Activated CD4-positive, alpha-beta T cell treated with anti-CD3 and anti-CD28 coated beads, Interleukin-2, Interleukin-4, amounts not matched to agents 100 ng/mL and 50 ng/mL, durations not matched to agents 16 hours and 8 hours (primary cell): ENCODE measurements at regions not wholly inside any gene's neighbourhood (a gene's known extent, or its start where the extent isn't known, plus 50 kb on each side); places are given as distances from the start of the nearest gene placed in this dataset.
"Not testable (repeated sequence)": the region's sequence is repeated elsewhere in the genome, so short reads cannot be mapped to it uniquely, and the experiment has no call there.

Experiments used
- DNase-seq: peaks from one replicate; pipeline ENCODE4 v3.0.0-alpha.2; 2020; ENCODE audit warnings: low spot score

DNA sequence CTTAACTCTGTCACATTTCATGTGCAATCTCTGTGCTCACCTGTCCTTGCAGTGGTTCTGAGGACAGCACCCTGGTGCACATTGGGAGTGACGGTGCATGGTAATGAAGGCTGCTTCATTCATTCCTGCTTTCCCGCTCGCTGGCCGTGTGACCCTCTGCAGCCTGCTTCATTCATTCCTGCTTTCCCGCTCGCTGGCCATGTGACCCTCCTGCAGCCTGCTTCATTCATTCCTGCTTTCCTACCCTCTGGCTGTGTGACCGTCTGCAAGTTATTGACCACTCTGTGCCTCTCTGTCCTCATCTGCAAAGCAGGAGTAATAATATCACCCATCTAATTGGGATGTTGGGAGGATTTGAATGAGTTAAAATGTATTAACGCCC, 189.1 kb upstream of the TMEM132C start:
- no peak for DNase-seq

DNA sequence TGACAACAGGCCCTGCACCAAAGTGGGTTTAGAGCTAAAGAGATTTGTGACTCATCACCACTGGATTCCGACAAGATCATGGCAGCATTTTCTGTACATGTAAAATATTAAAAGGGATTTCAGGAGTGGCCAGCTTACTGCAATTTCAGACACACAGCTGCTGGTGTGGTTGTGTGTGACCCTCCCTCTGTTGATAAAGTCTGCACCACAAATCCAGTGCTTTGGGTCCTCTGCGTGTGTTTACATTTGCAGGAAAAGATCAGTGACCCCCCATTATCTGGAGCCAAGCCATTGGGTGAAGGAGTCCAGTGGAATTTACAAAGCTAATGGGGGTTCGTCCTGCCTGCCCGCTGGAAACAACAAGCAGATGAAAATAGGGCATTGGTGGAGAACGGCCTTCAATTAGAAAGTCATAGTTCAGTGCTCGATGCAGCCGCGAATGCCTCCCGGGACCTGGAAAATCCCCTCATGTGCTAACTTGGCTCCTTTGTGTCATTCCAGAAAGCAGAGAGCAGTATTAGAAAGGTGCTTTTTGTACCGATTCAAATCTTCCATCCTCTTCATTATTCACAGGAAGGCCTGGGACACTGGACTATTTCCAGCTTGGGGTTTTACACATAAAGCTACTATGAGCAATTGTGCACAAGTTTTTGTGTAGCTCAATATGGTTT, 188.5 kb upstream of the TMEM132C start:
- DNase-seq, result no peak

DNA sequence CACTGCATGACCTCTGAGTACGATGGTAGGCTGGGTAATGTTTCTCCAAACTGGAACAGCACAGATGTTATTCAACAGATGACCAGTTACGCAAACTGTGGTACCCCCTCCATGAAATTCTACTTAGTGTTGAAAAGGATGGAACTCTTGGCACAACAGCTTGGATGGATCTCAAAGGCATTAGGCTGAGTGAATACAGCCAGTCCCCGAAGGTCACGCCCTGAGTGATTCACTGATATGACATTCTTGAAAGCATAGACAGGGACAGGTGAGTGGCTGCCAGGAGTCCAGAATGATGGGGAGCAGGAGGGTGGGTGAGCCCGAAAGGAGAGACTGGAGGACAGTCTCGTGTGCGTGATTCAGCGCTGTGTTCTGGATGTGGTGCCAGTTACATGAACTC, 187.5 kb upstream of the TMEM132C start:
- DNase-seq, result no peak

DNA sequence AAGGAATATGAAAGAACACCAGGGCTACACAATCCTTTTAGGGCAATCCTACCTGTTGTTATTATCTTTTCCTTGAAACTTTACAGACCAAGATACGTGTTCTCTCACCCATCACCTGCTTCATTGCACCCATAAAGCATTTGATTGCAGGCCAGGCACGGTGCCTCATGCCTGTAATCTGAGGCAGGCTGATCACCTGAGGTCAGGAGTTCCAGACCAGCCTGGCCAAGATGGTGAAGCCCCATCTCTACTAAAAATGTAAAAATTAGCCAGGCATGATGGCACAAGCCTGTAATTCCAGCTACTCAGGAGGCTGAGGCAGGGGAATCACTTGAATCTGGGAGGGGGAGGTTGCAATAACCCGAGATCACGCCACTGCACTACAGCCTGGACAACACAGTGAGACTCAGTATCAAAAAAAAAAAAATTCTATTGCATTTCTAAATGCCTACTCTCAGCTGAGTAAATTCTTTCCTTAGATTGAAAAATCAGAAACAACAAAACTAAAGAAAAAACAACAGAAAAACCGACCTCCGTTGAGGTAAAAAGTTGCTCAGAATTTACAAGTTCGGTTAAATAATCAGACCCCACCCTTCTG, 183.7 kb upstream of the TMEM132C start:
- no peak for DNase-seq

DNA sequence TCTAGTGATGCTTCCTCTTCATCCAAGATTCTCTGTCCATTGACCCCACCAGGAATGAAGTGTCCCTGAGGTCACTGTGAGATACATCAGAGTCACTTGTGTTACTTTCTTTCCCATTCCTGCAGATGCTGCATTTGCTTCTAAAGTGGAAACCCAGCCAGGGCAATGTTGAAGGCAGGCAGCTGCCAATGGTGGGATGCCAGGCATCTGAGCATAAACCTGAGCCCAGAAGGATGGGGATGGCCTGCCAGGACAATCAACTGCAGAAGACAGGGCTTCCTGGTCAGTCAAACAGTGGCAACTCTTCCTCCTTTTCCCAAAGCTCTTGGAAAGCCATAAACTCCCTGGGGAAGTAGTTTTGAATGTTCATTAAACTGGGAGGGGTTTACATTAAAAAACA, 178.0 kb upstream of the TMEM132C start:
- no peak for DNase-seq

DNA sequence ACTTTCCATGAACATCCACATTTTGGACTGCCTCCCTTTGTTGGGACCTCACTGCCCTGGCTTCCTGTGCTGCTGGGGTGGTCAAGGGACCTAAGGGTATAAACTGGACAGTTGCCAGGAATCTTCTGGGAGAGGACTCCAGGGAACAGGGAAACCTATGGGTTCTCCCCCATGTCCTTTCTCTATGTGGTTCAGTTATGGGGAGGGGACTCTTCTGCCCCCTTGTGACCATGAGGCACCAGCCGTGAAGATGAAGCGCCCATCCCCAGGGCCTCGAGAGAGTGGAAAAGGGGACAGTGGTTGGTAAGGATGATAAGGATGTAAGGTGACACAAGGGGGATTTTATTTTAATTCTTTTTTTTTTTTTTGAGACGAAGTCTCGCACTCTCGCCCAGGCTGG, 177.0 kb upstream of the TMEM132C start:
- no peak for DNase-seq

DNA sequence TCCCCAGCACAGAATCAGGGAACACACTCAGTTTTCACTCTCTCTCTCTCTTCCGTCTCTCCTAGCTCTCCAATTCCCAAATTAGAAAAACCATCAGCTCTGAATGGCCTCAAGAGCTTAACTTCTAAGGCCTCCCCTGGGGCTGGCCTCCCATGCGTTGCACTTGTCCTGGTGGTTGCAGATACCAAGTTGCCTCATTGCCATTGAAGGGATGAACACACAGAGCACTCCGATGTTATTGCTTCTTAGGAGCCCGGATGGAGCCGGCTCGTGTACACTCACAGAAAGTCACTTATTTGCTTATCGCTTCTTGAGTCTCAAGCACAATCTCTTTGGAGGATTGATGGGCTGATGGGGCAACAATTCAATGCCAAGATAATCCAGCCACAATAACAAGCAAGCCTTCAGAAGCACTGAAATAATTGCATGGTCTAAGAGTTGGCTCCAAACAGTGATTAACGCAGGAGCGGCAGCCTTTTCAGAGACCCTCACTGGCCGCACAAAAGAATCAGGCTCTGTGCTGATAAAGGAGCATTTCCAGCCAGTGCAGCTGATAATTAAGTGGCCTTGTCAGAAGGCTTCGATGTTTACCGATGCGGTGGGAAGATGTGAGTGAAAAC, 175.8 kb upstream of the TMEM132C start:
- no peak for DNase-seq

DNA sequence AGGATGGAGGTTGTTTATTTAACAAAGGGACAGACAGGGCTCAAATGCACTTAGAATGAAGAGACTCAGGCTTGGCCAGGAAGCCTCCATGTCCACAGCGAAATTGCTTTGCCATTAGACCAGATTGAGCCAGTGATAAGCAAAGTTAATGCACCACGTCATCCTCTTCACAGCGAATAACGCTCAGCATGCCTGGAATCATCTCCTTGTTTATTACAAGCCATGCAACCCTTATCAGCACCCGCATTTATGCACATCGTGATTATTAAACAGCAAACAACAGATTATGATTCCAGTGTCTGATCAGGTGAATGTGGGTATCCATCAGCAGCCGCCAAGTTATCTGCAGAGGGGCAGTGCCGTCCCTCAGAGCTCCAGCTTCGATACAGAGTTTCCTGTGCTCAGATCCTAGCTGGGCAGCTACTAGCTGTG, 175.0 kb upstream of the TMEM132C start:
- DNase-seq, result no peak

DNA sequence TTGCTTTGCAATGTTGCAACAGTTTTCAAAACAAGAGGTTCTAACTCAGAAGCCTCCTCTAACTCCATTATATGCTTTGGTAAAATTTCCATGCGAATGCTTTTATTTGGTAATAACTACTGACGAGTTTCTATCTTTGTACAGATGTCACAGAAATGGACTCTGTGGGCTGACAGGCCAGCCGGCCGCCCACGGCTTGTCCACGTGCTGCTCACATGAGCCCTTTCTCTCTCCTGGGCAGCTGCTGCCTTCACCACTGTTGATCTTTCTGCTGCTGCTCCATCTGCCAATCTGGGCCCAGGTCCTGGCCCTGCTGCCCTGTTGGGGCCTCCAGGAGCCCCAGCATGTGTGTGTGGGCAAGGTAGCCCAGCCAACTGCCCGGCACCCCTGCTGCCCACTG, 168.2 kb upstream of the TMEM132C start:
- DNase-seq, result no peak

DNA sequence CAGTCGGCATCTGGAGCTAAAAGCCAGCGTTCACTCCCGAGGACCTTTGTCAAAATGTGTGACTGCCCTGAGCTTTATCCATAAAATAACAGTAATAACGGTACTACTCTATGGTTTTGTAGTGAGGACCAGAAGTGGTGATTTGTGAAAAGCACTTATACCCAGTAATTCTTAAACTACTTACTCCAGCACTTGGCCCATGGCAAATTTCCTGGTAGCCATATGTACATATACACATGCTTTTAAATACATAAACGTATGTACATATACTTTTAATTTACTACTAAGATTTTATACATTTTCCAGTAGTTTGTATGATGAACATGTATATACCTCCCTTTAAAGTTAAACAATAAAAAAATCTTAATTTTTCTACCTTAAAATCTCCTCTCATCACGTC, 163.8 kb upstream of the TMEM132C start:
- no peak for DNase-seq

DNA sequence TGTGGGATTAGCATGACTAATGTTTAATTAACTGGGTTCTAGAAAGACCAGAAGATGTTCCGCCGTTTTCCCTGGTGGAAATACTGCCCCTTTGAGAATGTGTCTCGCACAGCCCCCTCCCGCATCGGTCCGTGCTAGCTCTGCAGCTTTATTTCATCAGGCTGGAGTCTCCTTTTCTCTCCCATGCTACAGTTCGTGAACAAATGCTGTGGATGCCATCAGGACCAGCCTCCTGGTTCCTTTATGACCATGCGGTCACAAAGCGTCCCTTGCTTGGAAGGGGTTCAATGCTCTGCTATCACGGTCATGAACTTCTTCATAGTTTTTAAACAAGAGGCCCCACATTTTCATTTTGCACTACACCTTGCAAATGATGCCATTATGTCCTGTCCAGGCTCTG, 157.7 kb upstream of the TMEM132C start:
- no peak for DNase-seq

DNA sequence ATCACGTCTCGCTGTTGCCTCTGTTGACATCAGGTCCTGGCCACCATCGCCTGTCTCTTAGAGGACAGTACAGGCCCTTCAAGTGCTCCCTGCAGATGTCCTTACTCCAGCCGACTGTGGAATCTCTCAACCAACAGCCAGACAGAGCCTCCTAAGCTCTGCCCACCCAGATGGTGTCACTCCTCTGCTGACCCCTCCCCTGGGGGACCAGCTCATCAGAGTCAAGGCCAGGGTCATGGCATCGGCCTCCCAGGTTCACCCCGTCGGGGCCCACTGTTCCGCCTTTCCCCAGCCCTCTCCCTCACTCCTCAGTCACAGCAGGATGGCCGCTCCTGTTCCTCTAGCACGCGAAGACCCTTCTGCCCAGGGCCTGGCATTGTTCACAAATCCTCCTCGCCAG, 157.3 kb upstream of the TMEM132C start:
- DNase-seq, result no peak

DNA sequence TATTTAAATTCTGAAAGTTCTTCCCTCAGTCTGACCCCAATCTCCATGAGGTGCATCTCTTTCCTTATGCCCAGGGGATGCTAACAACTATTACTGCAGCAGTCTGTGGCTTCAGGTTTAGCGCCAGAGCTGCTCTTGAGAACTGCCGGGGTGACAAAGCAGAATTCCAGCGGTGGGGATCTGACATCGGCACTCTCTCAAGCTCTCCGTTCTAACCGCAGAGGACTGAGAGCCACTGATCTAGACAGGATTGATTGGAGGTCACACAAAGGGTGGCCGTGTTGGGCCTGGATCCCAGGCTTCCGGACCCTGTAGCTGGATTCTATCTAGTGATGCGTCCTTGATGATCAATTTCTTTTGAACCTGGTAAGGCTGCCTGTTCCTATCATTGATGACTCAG, 155.6 kb upstream of the TMEM132C start:
- DNase-seq, result no peak

DNA sequence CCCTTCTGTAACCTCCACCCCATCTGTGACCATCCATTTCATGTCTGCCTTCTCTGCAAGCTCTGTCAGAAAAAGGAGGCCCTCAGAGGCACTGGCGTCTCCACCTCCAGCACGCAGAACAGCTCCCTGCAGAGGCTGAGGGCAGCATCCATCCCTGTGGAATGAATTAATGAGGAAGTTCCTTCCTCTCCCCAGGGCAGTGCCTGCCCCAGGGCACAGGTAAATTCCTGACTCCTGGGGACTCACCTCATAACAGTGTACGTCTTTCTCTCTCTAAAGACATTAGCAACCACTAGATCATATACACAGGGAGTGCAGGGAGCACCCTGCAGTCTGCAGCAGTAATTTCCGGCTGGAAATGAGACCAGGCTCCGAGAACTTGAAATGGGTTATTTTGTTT, 155.0 kb upstream of the TMEM132C start:
- DNase-seq, result no peak

DNA sequence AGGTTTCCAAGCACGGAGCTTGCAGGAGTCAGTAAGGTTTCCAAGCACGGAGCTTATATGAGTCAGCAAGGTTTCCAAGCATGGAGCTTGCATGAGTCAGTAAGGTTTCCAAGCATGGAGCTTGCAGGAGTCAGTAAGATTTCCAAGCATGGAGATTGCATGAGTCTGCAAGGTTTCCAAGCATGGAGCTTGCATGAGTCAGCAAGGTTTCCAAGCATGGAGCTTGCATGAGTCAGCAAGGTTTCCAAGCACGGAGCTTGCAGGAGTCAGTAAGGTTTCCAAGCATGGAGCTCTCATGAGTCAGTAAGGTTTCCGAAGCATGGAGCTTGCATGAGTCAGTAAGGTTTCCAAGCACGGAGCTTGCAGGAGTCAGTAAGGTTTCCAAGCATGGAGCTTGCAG, 153.7 kb upstream of the TMEM132C start:
- DNase-seq, result not testable (repeated sequence)

DNA sequence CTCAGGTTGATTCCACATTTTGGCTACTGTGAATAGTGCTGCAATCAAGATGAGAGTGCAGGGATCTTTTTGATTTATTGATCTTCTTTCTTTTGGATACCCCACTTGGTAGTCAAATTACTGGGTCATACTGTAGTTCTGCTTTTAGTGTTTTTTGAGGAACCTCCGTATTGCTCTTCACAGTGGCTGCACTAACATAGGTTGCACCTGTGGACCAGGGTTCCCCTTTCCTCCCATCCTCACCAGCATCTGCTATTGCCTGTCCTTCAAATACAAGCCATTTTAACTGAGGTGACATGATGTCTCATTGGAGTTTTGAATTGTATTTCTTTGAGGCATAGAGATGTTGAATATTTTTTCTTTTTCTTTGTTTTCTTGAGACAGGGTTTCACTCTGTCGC, 152.5 kb upstream of the TMEM132C start:
- DNase-seq, result no peak

DNA sequence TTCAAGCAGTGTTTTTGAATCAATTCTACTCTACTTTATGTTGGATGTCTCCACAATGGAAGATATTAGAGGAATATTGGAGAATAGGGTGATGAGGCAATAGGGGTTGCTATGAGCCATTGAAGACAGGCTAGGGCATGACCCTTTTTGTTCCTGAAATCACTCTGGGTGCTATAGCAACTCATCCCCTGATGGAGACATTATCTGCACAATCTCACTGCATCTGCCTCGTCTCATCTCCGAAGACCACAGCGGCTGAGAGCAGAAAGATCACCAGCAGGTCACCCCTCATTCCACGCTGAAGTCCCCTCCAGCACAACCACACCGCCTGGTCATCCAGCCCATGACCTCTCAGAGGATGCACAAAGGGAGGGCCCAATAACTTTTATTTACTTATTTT, 150.4 kb upstream of the TMEM132C start:
- DNase-seq, result no peak

DNA sequence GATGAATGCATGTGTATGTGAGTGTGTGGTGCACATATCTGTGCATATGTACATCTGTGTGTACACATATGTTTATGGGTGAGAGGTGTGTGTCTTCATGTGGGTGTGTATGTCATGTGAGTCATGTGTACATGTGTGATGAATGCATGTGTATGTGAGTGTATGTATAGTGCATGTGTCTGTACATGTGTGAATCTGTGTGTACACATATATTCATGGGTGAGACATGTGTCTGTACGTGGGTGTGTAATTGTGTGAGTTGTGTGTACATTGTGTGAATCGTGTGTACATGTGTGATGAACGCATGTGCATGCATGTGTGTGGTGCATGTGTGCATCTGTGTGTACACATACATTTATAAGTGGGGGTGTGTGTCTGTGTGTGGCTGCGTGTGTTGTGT, 146.9 kb upstream of the TMEM132C start:
- DNase-seq, result no peak

DNA sequence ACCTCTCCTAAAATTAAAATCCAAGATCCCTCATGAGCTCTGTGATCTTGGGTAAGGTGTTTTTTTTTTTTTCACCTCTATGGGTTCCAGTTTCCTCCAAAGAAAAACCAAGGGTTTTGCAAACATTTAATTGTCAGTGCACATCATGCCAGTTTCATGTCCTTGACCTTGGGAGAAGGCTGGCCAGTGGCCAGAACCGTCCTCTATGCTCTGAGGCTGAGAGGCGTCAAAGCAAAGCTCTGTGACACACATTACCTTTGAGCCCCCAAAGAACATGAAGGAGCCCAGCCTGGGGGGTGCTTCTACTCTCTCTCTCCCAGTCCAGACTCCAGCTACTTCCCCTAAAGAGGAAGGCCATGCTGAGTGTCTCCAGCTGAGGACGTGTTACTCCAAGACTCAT, 145.5 kb upstream of the TMEM132C start:
- DNase-seq, result no peak

DNA sequence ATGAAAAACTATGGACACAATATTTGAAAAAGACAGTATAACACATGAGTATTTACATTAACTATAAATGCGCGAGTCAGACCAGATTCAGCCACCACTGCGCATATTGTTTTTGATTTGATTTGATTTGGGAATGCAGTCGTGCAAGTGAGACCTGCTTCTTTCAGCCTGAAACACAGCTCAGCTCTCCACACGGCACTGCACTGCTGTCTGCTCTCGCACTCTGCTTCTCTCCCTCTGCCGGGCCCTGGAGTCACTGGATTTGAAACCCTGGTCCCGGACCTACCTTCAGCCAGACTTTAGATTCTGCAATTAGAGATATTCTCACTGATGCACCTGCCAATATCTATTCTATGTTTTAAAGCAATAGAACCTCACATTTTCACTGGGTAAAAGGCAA, 143.9 kb upstream of the TMEM132C start:
- DNase-seq, result no peak

DNA sequence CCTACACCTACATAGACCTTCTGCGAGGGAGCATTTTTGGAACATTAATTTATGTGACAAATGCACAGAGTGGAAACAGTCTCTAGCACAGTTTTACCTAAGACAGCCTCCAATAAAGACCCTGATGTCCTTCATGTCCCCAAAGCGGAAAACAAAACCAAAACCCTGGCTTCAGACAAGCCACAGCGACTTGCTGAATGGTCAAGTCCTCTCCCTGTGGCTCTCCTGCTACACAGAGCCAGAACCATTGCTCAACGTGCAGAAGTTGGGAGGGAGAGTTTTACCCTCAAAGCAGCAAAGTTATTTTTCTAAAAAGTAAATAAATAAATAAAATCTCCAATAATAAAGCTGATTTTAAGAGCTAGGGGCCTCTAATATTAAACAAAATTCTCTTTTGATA, 135.0 kb upstream of the TMEM132C start:
- no peak for DNase-seq

DNA sequence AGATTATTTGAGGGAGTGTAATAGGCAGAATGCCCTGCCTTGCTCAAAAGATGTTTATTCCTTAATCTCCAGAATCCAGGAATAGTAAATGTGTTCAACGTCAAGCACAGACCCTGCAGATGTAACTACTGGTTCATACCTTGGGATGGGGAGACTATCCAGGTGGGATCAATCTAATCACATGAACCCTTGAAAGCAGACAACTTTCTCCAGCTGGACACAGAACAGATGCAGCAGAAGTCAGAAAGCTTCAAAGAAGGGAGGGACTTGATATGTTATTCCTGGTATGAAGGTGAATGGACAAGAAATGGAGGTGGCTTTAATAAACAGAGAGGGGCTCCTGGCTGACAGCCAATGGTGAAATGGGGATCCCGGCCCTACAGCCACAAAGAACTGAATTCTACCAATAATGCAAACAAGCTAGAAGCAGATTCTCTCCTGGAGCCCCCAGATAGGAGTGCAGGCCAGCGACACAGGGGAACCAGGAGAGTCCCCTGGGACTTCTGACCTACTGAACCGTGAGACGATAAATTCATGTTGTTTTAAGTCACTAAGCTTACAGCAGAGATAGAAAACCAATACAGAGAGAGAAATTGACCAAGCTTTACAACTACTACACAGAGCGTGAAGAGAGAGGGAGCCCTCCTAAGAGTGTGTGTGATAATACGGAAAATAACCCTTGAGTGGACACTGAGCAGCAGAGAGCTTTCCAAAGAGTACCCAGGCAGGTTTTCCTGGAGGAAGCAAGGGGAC, 133.5 kb upstream of the TMEM132C start:
- no peak for DNase-seq

DNA sequence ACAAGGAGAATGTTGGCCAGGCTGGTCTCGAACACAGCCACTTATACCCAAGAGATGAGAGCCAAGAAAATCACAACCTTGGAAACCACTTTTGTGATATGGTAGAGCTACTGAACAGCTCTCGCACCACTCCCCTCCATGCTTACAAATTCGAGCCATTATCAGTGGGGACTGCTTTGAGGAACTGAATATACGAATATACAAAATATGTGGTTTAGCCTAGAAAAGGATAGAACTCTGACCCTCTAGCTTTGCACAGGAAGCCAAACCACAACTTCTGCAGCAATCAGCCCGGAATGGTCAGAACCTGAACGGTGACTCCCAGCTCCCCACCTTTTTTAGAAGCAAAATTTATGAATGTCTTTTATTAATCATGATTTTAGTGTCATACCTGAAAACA, 129.8 kb upstream of the TMEM132C start:
- DNase-seq, result no peak
